ENCODE measurements at regions not wholly inside any gene's neighbourhood (a gene's known extent, or its start where the extent isn't known, plus 50 kb on each side); places are given as distances from the start of the nearest gene placed in this dataset.

DNA sequence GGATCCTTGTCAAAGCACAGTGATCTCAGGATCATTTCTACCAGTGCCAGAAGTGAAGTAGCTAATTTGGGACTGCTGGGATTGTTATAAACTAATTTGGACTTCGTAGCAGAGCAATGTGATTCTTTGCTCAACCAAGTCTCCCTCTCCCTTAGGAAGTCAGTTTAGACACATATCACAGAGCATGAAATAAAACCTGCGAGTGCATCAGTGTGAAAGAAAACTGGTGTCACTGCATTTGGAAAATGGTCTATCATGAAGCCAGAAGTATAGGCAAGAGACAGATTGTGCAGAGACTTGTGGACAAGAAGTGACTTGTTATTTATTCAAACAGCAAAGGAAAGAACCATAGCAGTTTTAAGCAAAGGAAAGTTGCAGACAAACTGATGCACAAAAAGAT, 560.5 kb upstream of the NRG3 start:
- no peak overlapping the region for H3K27ac ChIP-seq (ENCODE audit: poor library complexity, severe bottlenecking)
- H3K4me3 ChIP-seq (ENCODE audit: severe bottlenecking): no peak overlapping the region
- no peaks in the 10 kb centered on the region for H3K9me3 ChIP-seq (ENCODE audit: severe bottlenecking)
- H3K4me1 ChIP-seq (ENCODE audit: insufficient read depth, poor library complexity, severe bottlenecking): no peaks in the 10 kb centered on the region
- TF ChIP-seq, protein P1, sequence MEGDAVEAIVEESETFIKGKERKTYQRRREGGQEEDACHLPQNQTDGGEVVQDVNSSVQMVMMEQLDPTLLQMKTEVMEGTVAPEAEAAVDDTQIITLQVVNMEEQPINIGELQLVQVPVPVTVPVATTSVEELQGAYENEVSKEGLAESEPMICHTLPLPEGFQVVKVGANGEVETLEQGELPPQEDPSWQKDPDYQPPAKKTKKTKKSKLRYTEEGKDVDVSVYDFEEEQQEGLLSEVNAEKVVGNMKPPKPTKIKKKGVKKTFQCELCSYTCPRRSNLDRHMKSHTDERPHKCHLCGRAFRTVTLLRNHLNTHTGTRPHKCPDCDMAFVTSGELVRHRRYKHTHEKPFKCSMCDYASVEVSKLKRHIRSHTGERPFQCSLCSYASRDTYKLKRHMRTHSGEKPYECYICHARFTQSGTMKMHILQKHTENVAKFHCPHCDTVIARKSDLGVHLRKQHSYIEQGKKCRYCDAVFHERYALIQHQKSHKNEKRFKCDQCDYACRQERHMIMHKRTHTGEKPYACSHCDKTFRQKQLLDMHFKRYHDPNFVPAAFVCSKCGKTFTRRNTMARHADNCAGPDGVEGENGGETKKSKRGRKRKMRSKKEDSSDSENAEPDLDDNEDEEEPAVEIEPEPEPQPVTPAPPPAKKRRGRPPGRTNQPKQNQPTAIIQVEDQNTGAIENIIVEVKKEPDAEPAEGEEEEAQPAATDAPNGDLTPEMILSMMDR (IDR thresholded peaks at IDR 0.05; ENCODE audit: poor library complexity, severe bottlenecking): no peak
- H3K27me3 ChIP-seq (ENCODE audit: insufficient read depth, poor library complexity, severe bottlenecking): peaks cover 3% of the 10 kb centered on the region
- no peak for DNase-seq (ENCODE audit: low spot score)
- H3K36me3 ChIP-seq (ENCODE audit: low read depth): no peaks in the 10 kb centered on the region
- ATAC-seq (ENCODE audit: low read depth): no peak

DNA sequence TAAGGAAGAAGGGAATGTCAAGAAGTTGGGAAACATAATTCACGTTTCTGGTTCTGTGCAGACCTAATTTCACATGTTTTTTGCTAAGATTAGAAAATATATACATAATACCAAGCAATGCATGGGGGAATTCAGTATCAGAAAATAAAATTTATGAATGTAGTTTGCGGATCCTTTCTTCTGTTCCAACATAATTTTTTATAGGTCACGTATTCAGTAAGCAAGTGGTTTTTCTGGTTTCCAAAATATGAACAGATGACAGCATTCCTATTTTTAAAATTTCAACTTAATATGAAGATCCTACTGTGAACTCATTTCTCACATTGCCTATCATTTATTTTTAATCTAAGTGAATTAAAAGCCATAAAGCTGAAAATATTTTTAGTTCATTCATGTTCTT, 560.0 kb upstream of the NRG3 start:
- H3K27ac ChIP-seq (ENCODE audit: poor library complexity, severe bottlenecking): no peak overlapping the region
- peaks cover 3% of the 10 kb centered on the region for H3K27me3 ChIP-seq (ENCODE audit: insufficient read depth, poor library complexity, severe bottlenecking)
- DNase-seq (ENCODE audit: low spot score) (no peak), ATAC-seq (ENCODE audit: low read depth) (no peak)
- no peaks in the 10 kb centered on the region for H3K9me3 ChIP-seq (ENCODE audit: severe bottlenecking)
- H3K4me1 ChIP-seq (ENCODE audit: insufficient read depth, poor library complexity, severe bottlenecking): no peaks in the 10 kb centered on the region
- TF ChIP-seq, protein P1 (IDR thresholded peaks at IDR 0.05; ENCODE audit: poor library complexity, severe bottlenecking): no peak
- no peak overlapping the region for H3K4me3 ChIP-seq (ENCODE audit: severe bottlenecking)
- no peaks in the 10 kb centered on the region for H3K36me3 ChIP-seq (ENCODE audit: low read depth)

DNA sequence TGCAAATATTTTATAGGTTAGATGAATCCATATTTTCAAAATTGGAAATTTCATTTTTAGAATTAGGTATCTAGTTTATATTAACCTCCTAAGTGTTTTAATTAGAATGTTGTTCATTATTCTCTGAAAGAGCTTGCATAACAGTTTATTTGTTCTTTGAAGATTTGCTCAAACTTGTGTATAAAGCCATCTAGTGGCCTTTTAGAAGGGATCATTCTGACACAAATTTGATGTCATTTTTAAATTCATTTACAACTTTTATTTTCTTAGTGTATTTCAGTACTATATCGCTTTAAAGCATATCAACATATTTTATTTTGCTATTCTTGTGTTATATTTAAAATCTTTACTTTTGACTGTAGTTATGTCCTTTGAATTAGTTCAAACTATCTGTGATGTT, 527.0 kb upstream of the NRG3 start:
- H3K4me1 ChIP-seq (ENCODE audit: insufficient read depth, poor library complexity, severe bottlenecking): no peaks in the 10 kb centered on the region
- DNase-seq (ENCODE audit: low spot score): no peak
- no peak overlapping the region for H3K27ac ChIP-seq (ENCODE audit: poor library complexity, severe bottlenecking)
- no peaks in the 10 kb centered on the region for H3K36me3 ChIP-seq (ENCODE audit: low read depth)
- no peaks in the 10 kb centered on the region for H3K27me3 ChIP-seq (ENCODE audit: insufficient read depth, poor library complexity, severe bottlenecking)
- no peak overlapping the region for H3K4me3 ChIP-seq (ENCODE audit: severe bottlenecking)
- TF ChIP-seq, protein P1 (IDR thresholded peaks at IDR 0.05; ENCODE audit: poor library complexity, severe bottlenecking): no peak
- no peak for ATAC-seq (ENCODE audit: low read depth)
- no peaks in the 10 kb centered on the region for H3K9me3 ChIP-seq (ENCODE audit: severe bottlenecking)

DNA sequence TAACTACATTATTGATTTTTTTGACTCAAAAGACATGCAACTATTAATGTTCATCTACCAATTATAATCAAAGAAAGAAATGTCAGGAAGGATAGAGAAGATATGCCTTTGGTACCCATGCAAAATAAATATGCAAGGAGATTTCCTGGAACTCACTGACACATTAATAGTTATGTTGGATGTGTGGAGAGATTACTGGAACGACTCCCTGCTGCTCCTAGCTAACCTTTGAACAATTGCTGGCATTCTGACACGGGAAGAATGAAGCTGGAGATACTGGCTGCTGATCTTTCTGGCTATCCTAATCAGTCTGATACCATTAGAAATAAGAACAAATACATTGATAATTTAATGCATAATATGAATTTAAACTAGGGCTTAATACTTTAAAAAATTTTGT, 507.9 kb upstream of the NRG3 start:
- Histone ChIP-seq H3K36me3 (ENCODE audit: low read depth) (no peaks in the 10 kb centered on the region), H3K4me1 (ENCODE audit: insufficient read depth, poor library complexity, severe bottlenecking) (no peaks in the 10 kb centered on the region), H3K9me3 (ENCODE audit: severe bottlenecking) (no peaks in the 10 kb centered on the region), H3K27me3 (ENCODE audit: insufficient read depth, poor library complexity, severe bottlenecking) (no peaks in the 10 kb centered on the region), H3K27ac (ENCODE audit: poor library complexity, severe bottlenecking) (no peak overlapping the region), H3K4me3 (ENCODE audit: severe bottlenecking) (no peak overlapping the region)
- DNase-seq (ENCODE audit: low spot score) (no peak), ATAC-seq (ENCODE audit: low read depth) (no peak)
- TF ChIP-seq, protein P1 (IDR thresholded peaks at IDR 0.05; ENCODE audit: poor library complexity, severe bottlenecking): no peak

DNA sequence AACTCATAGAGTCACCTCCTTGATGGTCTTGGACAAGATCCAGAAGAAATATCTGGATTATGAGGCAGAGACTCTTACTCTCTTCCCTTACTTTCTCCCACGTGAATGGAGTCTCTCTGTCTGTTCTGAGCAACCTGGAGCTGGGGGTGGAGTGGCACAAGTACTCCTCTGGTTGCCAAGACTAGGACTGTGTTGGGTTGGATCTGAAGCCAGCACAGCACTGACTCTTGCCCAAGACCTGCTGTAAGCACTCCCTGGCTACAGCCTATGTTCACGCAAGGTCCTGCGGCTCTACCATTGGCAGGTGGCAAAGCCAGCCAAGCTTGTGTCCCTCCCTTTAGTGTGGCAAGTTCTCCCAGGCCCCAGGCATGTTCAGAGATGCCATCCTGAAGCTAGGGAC, 488.2 kb upstream of the NRG3 start:
- Histone ChIP-seq H3K27me3 (ENCODE audit: insufficient read depth, poor library complexity, severe bottlenecking) (no peaks in the 10 kb centered on the region), H3K4me1 (ENCODE audit: insufficient read depth, poor library complexity, severe bottlenecking) (no peaks in the 10 kb centered on the region), H3K36me3 (ENCODE audit: low read depth) (no peaks in the 10 kb centered on the region), H3K4me3 (ENCODE audit: severe bottlenecking) (no peak overlapping the region), H3K27ac (ENCODE audit: poor library complexity, severe bottlenecking) (no peak overlapping the region), H3K9me3 (ENCODE audit: severe bottlenecking) (no peaks in the 10 kb centered on the region)
- ATAC-seq (ENCODE audit: low read depth) (no peak), DNase-seq (ENCODE audit: low spot score) (no peak)
- TF ChIP-seq, protein P1 (IDR thresholded peaks at IDR 0.05; ENCODE audit: poor library complexity, severe bottlenecking): no peak

Measured in RWPE2 (cell line).